DMS53 (cell line): ENCODE measurements at regions not wholly inside any gene's neighbourhood (a gene's known extent, or its start where the extent isn't known, plus 50 kb on each side); places are given as distances from the start of the nearest gene placed in this dataset.

ENCODE experiments used
- DNase-seq: peaks from one replicate; lab custom pipeline; 2025; lab: John Stamatoyannopoulos, UW

- no peak for DNase-seq
These were observed 54.2 kb upstream of the MLIP start for GRCh38 chr6:54057058-54057457.

DNA sequence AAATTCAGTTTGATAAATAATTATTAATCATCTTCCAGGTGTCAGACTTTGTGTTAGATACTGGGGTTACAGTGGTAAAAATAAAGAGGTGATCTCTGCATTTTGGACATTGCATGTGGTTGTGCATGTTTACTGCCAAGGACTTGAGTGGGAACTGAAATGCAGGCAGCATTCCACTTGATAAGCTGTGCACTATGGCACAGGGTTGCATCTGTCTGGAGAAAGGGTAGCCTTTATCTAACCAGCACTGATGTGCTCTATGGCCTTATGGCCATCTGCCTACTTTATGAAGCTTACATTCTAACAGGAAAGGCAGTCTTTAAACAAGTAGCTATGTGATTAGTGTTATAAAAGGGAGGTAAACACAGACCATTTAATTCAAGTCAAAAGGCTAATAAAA, 53.0 kb upstream of the MLIP start:
- no peak for DNase-seq

GRCh38 chr6:54059683-54060082, 51.6 kb upstream of the MLIP start:
- no peak for DNase-seq

GRCh38 chr6:54060286-54060685, 51.0 kb upstream of the MLIP start:
- no peak for DNase-seq
